ENCODE measurements at regions not wholly inside any gene's neighbourhood (a gene's known extent, or its start where the extent isn't known, plus 50 kb on each side); places are given as distances from the start of the nearest gene placed in this dataset.
A peak's percentile ranks its signal among the peaks of the same experiment; 100 is the strongest.

- H3K4me3 ChIP-seq (ENCODE audit: low read depth in 1 of 3, low read length in 3 of 3): no peak overlapping the region
- H3K9me3 ChIP-seq (ENCODE audit: control insufficient read depth in 2 of 2, insufficient read depth in 1 of 2, low read depth in 1 of 2, low read length in 1 of 2): peaks cover 0 to 4% of the 10 kb centered on the region in 2 donors
- no peak overlapping the region for H3K27ac ChIP-seq (ENCODE audit: low read depth in 1 of 3, low read length in 2 of 3)
- 32 to 66% (median 33%) methylated on average over 3 of the region's 3 CpGs for WGBS, 3 donors
- FAIRE-seq (no peak), DNase-seq (peak; percentile 8 to 29)
- H3K27me3 ChIP-seq (ENCODE audit: control insufficient read depth in 3 of 3, insufficient read depth in 3 of 3, low read length in 3 of 3): peaks cover 0 to 3% (median 0%) of the 10 kb centered on the region in 3 donors
- H3K36me3 ChIP-seq (ENCODE audit: control insufficient read depth in 3 of 3, insufficient read depth in 2 of 3, low read depth in 1 of 3, low read length in 3 of 3): no peaks in the 10 kb centered on the region
- H3K4me1 ChIP-seq (ENCODE audit: control insufficient read depth in 3 of 3, insufficient read depth in 2 of 3, low read depth in 1 of 3, low read length in 2 of 3): no peaks in the 10 kb centered on the region
These were observed 132.0 kb downstream of the RPS24 start for GRCh38 chr10:78165617-78166016.

- 87 to 92% (median 91%) methylated on average over 3 of the region's 3 CpGs for WGBS, 3 donors
- H3K27ac ChIP-seq (ENCODE audit: low read depth in 1 of 3, low read length in 2 of 3): no peak overlapping the region
- H3K4me3 ChIP-seq (ENCODE audit: low read depth in 1 of 3, low read length in 3 of 3): no peak overlapping the region
- FAIRE-seq (no peak), DNase-seq (no peak)
- peaks cover 0 to 3% (median 0%) of the 10 kb centered on the region in 3 donors for H3K27me3 ChIP-seq (ENCODE audit: control insufficient read depth in 3 of 3, insufficient read depth in 3 of 3, low read length in 3 of 3)
- no peaks in the 10 kb centered on the region for H3K36me3 ChIP-seq (ENCODE audit: control insufficient read depth in 3 of 3, insufficient read depth in 2 of 3, low read depth in 1 of 3, low read length in 3 of 3)
- peaks cover 0 to 4% of the 10 kb centered on the region in 2 donors for H3K9me3 ChIP-seq (ENCODE audit: control insufficient read depth in 2 of 2, insufficient read depth in 1 of 2, low read depth in 1 of 2, low read length in 1 of 2)
- H3K4me1 ChIP-seq (ENCODE audit: control insufficient read depth in 3 of 3, insufficient read depth in 2 of 3, low read depth in 1 of 3, low read length in 2 of 3): no peaks in the 10 kb centered on the region
These were observed 132.6 kb downstream of the RPS24 start for GRCh38 chr10:78166261-78166660.

- WGBS, 3 donors: 62 to 72% (median 65%) methylated on average over 4 of the region's 4 CpGs
- DNase-seq: no peak
- Histone ChIP-seq H3K9me3 (ENCODE audit: control insufficient read depth in 2 of 2, insufficient read depth in 1 of 2, low read depth in 1 of 2, low read length in 1 of 2) (no peaks in the 10 kb centered on the region), H3K4me3 (ENCODE audit: low read depth in 1 of 3, low read length in 3 of 3) (no peak overlapping the region), H3K27me3 (ENCODE audit: control insufficient read depth in 3 of 3, insufficient read depth in 3 of 3, low read length in 3 of 3) (no peaks in the 10 kb centered on the region), H3K4me1 (ENCODE audit: control insufficient read depth in 3 of 3, insufficient read depth in 2 of 3, low read depth in 1 of 3, low read length in 2 of 3) (no peaks in the 10 kb centered on the region), H3K36me3 (ENCODE audit: control insufficient read depth in 3 of 3, insufficient read depth in 2 of 3, low read depth in 1 of 3, low read length in 3 of 3) (no peaks in the 10 kb centered on the region), H3K27ac (ENCODE audit: low read depth in 1 of 3, low read length in 2 of 3) (no peak overlapping the region)
- no peak for FAIRE-seq
These were observed 135.6 kb downstream of the RPS24 start for GRCh38 chr10:78169214-78169613.

- 71 to 84% (median 78%) methylated on average over 3 of the region's 3 CpGs for WGBS, 3 donors
- Histone ChIP-seq H3K36me3 (ENCODE audit: control insufficient read depth in 3 of 3, insufficient read depth in 2 of 3, low read depth in 1 of 3, low read length in 3 of 3) (no peaks in the 10 kb centered on the region), H3K4me1 (ENCODE audit: control insufficient read depth in 3 of 3, insufficient read depth in 2 of 3, low read depth in 1 of 3, low read length in 2 of 3) (no peaks in the 10 kb centered on the region), H3K27me3 (ENCODE audit: control insufficient read depth in 3 of 3, insufficient read depth in 3 of 3, low read length in 3 of 3) (no peaks in the 10 kb centered on the region), H3K9me3 (ENCODE audit: control insufficient read depth in 2 of 2, insufficient read depth in 1 of 2, low read depth in 1 of 2, low read length in 1 of 2) (no peaks in the 10 kb centered on the region), H3K27ac (ENCODE audit: low read depth in 1 of 3, low read length in 2 of 3) (no peak overlapping the region), H3K4me3 (ENCODE audit: low read depth in 1 of 3, low read length in 3 of 3) (no peak overlapping the region)
- no peak for DNase-seq
- FAIRE-seq: no peak
These were observed 136.4 kb downstream of the RPS24 start for GRCh38 chr10:78170026-78170475.

GRCh38 chr10:78171633-78172400, 138.2 kb downstream of the RPS24 start:
- no peak for FAIRE-seq
- no peak overlapping the region for H3K27ac ChIP-seq (ENCODE audit: low read depth in 1 of 3, low read length in 2 of 3)
- 79 to 89% (median 84%) methylated on average over 6 of the region's 6 CpGs for WGBS, 3 donors

GRCh38 chr10:78173360-78174015, 139.8 kb downstream of the RPS24 start:
- H3K36me3 ChIP-seq (ENCODE audit: control insufficient read depth in 3 of 3, insufficient read depth in 2 of 3, low read depth in 1 of 3, low read length in 3 of 3): no peaks in the 10 kb centered on the region
- no peaks in the 10 kb centered on the region for H3K4me1 ChIP-seq (ENCODE audit: control insufficient read depth in 3 of 3, insufficient read depth in 2 of 3, low read depth in 1 of 3, low read length in 2 of 3)
- H3K4me3 ChIP-seq (ENCODE audit: low read depth in 1 of 3, low read length in 3 of 3): no peak overlapping the region
- no peaks in the 10 kb centered on the region for H3K27me3 ChIP-seq (ENCODE audit: control insufficient read depth in 3 of 3, insufficient read depth in 3 of 3, low read length in 3 of 3)
- DNase-seq (no peak), FAIRE-seq (no peak)
- no peaks in the 10 kb centered on the region for H3K9me3 ChIP-seq (ENCODE audit: control insufficient read depth in 2 of 2, insufficient read depth in 1 of 2, low read depth in 1 of 2, low read length in 1 of 2)
- no peak overlapping the region for H3K27ac ChIP-seq (ENCODE audit: low read depth in 1 of 3, low read length in 2 of 3)
- WGBS, 3 donors: 80 to 87% (median 86%) methylated on average over 6 of the region's 6 CpGs

More at GRCh38 chr10:78171633-78172400, 138.2 kb downstream of the RPS24 start:
- no peaks in the 10 kb centered on the region for H3K27me3 ChIP-seq (ENCODE audit: control insufficient read depth in 3 of 3, insufficient read depth in 3 of 3, low read length in 3 of 3)
- no peaks in the 10 kb centered on the region for H3K36me3 ChIP-seq (ENCODE audit: control insufficient read depth in 3 of 3, insufficient read depth in 2 of 3, low read depth in 1 of 3, low read length in 3 of 3)
- H3K9me3 ChIP-seq (ENCODE audit: control insufficient read depth in 2 of 2, insufficient read depth in 1 of 2, low read depth in 1 of 2, low read length in 1 of 2): no peaks in the 10 kb centered on the region
- DNase-seq: no peak
- H3K4me1 ChIP-seq (ENCODE audit: control insufficient read depth in 3 of 3, insufficient read depth in 2 of 3, low read depth in 1 of 3, low read length in 2 of 3): no peaks in the 10 kb centered on the region
- H3K4me3 ChIP-seq (ENCODE audit: low read depth in 1 of 3, low read length in 3 of 3): no peak overlapping the region

GRCh38 chr10:78175444-78176015, 141.9 kb downstream of the RPS24 start:
- H3K27ac ChIP-seq (ENCODE audit: low read depth in 1 of 3, low read length in 2 of 3): no peak overlapping the region
- H3K4me1 ChIP-seq (ENCODE audit: control insufficient read depth in 3 of 3, insufficient read depth in 2 of 3, low read depth in 1 of 3, low read length in 2 of 3): no peaks in the 10 kb centered on the region
- H3K4me3 ChIP-seq (ENCODE audit: low read depth in 1 of 3, low read length in 3 of 3): no peak overlapping the region
- no peak for FAIRE-seq
- no peak for DNase-seq
- WGBS, 3 donors: 55 to 64% (median 60%) methylated on average over 5 of the region's 5 CpGs
- H3K36me3 ChIP-seq (ENCODE audit: control insufficient read depth in 3 of 3, insufficient read depth in 2 of 3, low read depth in 1 of 3, low read length in 3 of 3): no peaks in the 10 kb centered on the region
- no peaks in the 10 kb centered on the region for H3K27me3 ChIP-seq (ENCODE audit: control insufficient read depth in 3 of 3, insufficient read depth in 3 of 3, low read length in 3 of 3)
- H3K9me3 ChIP-seq (ENCODE audit: control insufficient read depth in 2 of 2, insufficient read depth in 1 of 2, low read depth in 1 of 2, low read length in 1 of 2): no peaks in the 10 kb centered on the region

GRCh38 chr10:78176320-78177317, 143.0 kb downstream of the RPS24 start:
- no peak overlapping the region for H3K27ac ChIP-seq (ENCODE audit: low read depth in 1 of 3, low read length in 2 of 3)
- H3K4me3 ChIP-seq (ENCODE audit: low read depth in 1 of 3, low read length in 3 of 3): no peak overlapping the region
- no peak for FAIRE-seq
- WGBS, 3 donors: 75 to 90% (median 79%) methylated on average over 24 of the region's 24 CpGs
- no peak for DNase-seq
- H3K9me3 ChIP-seq (ENCODE audit: control insufficient read depth in 2 of 2, insufficient read depth in 1 of 2, low read depth in 1 of 2, low read length in 1 of 2): no peaks in the 10 kb centered on the region
- no peaks in the 10 kb centered on the region for H3K4me1 ChIP-seq (ENCODE audit: control insufficient read depth in 3 of 3, insufficient read depth in 2 of 3, low read depth in 1 of 3, low read length in 2 of 3)
- H3K36me3 ChIP-seq (ENCODE audit: control insufficient read depth in 3 of 3, insufficient read depth in 2 of 3, low read depth in 1 of 3, low read length in 3 of 3): no peaks in the 10 kb centered on the region
- H3K27me3 ChIP-seq (ENCODE audit: control insufficient read depth in 3 of 3, insufficient read depth in 3 of 3, low read length in 3 of 3): no peaks in the 10 kb centered on the region
